HG03457 (cell line): ENCODE measurements at regions not wholly inside any gene's neighbourhood (a gene's known extent, or its start where the extent isn't known, plus 50 kb on each side); places are given as distances from the start of the nearest gene placed in this dataset.

Experiments
- ATAC-seq: cut with Tn5 transposase; IDR thresholded peaks from one replicate; pipeline ENCODE4 v1.9.1; 2021; ENCODE audit warnings: moderate number of reproducible peaks; ENCODE audit not compliant: unreplicated experiment

DNA sequence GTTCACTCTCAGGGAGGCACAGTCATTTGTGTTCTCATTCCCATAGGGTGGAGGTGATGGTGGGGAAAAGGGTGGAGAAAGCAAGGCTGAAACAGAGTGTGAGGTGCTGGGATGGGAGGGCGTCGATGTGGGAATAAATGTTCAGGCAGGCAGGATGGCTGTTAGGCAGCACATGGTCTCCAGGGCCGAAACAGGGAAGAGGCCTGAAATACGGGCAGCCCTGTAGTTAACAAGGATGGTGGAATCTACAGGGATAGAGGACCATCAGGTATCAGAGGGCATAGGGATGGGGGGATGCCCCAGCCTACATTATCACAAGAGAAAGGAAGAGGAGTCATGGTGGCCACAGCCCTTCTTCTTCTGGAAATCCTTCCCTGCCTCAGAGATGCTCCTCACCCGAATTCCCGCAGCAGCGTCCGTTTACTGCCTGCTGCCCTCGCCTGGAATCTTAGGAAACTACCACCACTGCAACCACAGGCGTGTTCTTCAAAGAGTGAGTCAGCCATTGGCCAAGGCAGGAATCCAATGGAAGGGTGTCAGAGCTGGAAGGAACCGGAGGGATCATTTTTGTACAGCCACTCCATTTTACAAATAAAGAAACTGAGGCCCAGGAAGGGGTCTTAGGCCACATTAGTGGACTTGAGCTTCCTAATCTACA lies 49.7 kb upstream of the POMGNT2 start:
- no peak for ATAC-seq
